Umbilical cord (tissue), 1 donor: ENCODE measurements at regions not wholly inside any gene's neighbourhood (a gene's known extent, or its start where the extent isn't known, plus 50 kb on each side); places are given as distances from the start of the nearest gene placed in this dataset.
"Not testable (repeated sequence)": the region's sequence is repeated elsewhere in the genome, so short reads cannot be mapped to it uniquely, and the experiment has no call there.

ENCODE experiments used
- DNase-seq: peaks from one replicate; pipeline ENCODE4 v3.0.0-alpha.2; 2015; ENCODE audit warnings: low spot score

GRCh38 chr2:75389271-75389670 lies 171.5 kb downstream of the EVA1A start:
- no peak for DNase-seq

GRCh38 chr2:75381032-75381431 lies 179.7 kb downstream of the EVA1A start:
- DNase-seq: no peak

GRCh38 chr2:75379476-75380210 lies 180.3 kb upstream of the TACR1 start:
- DNase-seq: peak; percentile 5

- no peak for DNase-seq
Observed at GRCh38 chr2:75375646-75376582, 176.6 kb upstream of the TACR1 start.

- DNase-seq: not testable (repeated sequence)
Observed at GRCh38 chr2:75374414-75374957, 175.2 kb upstream of the TACR1 start.

- DNase-seq: no peak
Observed at GRCh38 chr2:75367401-75367800, 168.1 kb upstream of the TACR1 start.

- no peak for DNase-seq
Observed at GRCh38 chr2:75361486-75361885, 162.2 kb upstream of the TACR1 start.

GRCh38 chr2:75360945-75361344 lies 161.6 kb upstream of the TACR1 start:
- DNase-seq: no peak

GRCh38 chr2:75356865-75357264 lies 157.5 kb upstream of the TACR1 start:
- no peak for DNase-seq

- DNase-seq: no peak
Observed at GRCh38 chr2:75353131-75353530, 153.8 kb upstream of the TACR1 start.

- no peak for DNase-seq
Observed at GRCh38 chr2:75348307-75348706, 149.0 kb upstream of the TACR1 start.

- DNase-seq: no peak
Observed at GRCh38 chr2:75344146-75344545, 144.8 kb upstream of the TACR1 start.

GRCh38 chr2:75342504-75343175 lies 143.3 kb upstream of the TACR1 start:
- no peak for DNase-seq

GRCh38 chr2:75340560-75340959 lies 141.2 kb upstream of the TACR1 start:
- no peak for DNase-seq

GRCh38 chr2:75338461-75338860 lies 139.1 kb upstream of the TACR1 start:
- DNase-seq: no peak

GRCh38 chr2:75337619-75338018 lies 138.3 kb upstream of the TACR1 start:
- DNase-seq: no peak

GRCh38 chr2:75337016-75337415 lies 137.7 kb upstream of the TACR1 start:
- DNase-seq: no peak

- no peak for DNase-seq
Observed at GRCh38 chr2:75336451-75336850, 137.1 kb upstream of the TACR1 start.

GRCh38 chr2:75334076-75334475 lies 134.8 kb upstream of the TACR1 start:
- no peak for DNase-seq

GRCh38 chr2:75333646-75334045 lies 134.3 kb upstream of the TACR1 start:
- no peak for DNase-seq

- DNase-seq: no peak
Observed at GRCh38 chr2:75328156-75328555, 128.8 kb upstream of the TACR1 start.

- DNase-seq: no peak
Observed at GRCh38 chr2:75327334-75327733, 128.0 kb upstream of the TACR1 start.
